OCI-LY7 (cell line): ENCODE measurements at regions not wholly inside any gene's neighbourhood (a gene's known extent, or its start where the extent isn't known, plus 50 kb on each side); places are given as distances from the start of the nearest gene placed in this dataset.

Experiments used
- BruUV-seq: library from RNA; stranded (reverse); fragments of 400-500 nt; replicated peaks from 2 replicates; lab custom pipeline; 2021; lab: Mats Ljungman, UMichigan
- CTCF ChIA-PET: fragments of 300-600 bp; sonication (Branson Sonifier 250); formaldehyde crosslinking; loops from one replicate; lab custom pipeline; 2022; ENCODE audit warnings: antibody characterized with exemption; ENCODE audit not compliant: unreplicated experiment; lab: Charles Lee
- POLR2A ChIA-PET: fragments of 300-600 bp; sonication (Branson Sonifier 250); formaldehyde crosslinking; loops from one replicate; lab custom pipeline; 2022; ENCODE audit warnings: antibody characterized with exemption; lab: Charles Lee
- DNase-seq: peaks from one replicate; pipeline ENCODE4 v3.0.0-alpha.2; 2015; ENCODE audit warnings: low spot score
- H2AFZ ChIP-seq: fragments of 200-600 bp; sonication (generic), shearing (Covaris generic); 2 replicates; pipeline ENCODE4 v1.6.1; 2014; ENCODE audit warnings: mild to moderate bottlenecking, antibody characterized with exemption, low read length, moderate library complexity
- H3K27ac ChIP-seq: fragments of 200-600 bp; sonication (generic); 2 replicates; pipeline ENCODE4 v1.5.1; 2014; ENCODE audit warnings: mixed run types, low read depth, mild to moderate bottlenecking, moderate library complexity, low read length, inconsistent platforms; ENCODE audit not compliant: poor library complexity, severe bottlenecking
- H3K36me3 ChIP-seq: fragments of 200-600 bp; sonication (generic); 2 replicates; pipeline ENCODE4 v1.6.1; 2014; ENCODE audit warnings: mild to moderate bottlenecking, antibody characterized with exemption, low read length, moderate library complexity, mixed read lengths; ENCODE audit not compliant: insufficient read depth
- H3K4me1 ChIP-seq: fragments of 200-600 bp; sonication (generic); 2 replicates; pipeline ENCODE4 v1.5.1; 2014; ENCODE audit warnings: mild to moderate bottlenecking, low read length; ENCODE audit not compliant: insufficient read depth, poor library complexity, severe bottlenecking
- H3K4me2 ChIP-seq: fragments of 200-600 bp; sonication (generic); 2 replicates; pipeline ENCODE4 v1.6.1; 2014; ENCODE audit warnings: mild to moderate bottlenecking, low read length
- H3K4me3 ChIP-seq: fragments of 200-600 bp; sonication (generic); 2 replicates; pipeline ENCODE4 v1.5.1; 2014; ENCODE audit warnings: mild to moderate bottlenecking, low read depth, low read length; ENCODE audit not compliant: poor library complexity, severe bottlenecking
- H3K79me2 ChIP-seq: fragments of 200-600 bp; sonication (generic); 2 replicates; pipeline ENCODE4 v1.6.1; 2016; ENCODE audit warnings: low read depth, mild to moderate bottlenecking, low read length, moderate library complexity, mixed read lengths; ENCODE audit not compliant: insufficient read depth
- H3K9me2 ChIP-seq: fragments of 200-600 bp; sonication (generic); 2 replicates; pipeline ENCODE4 v1.6.1; 2016; ENCODE audit warnings: mild to moderate bottlenecking, low read length, mixed read lengths; ENCODE audit not compliant: insufficient read depth
- H3K9me3 ChIP-seq: fragments of 200-600 bp; sonication (generic); 2 replicates; pipeline ENCODE4 v1.6.1; 2014; ENCODE audit warnings: mild to moderate bottlenecking, mixed run types, low read length, mixed read lengths
- H4K20me1 ChIP-seq: fragments of 200-600 bp; sonication (generic); 2 replicates; pipeline ENCODE4 v1.6.1; 2014; ENCODE audit warnings: mild to moderate bottlenecking, antibody characterized with exemption, low read length, moderate library complexity, mixed read lengths; ENCODE audit not compliant: insufficient read depth
- EZH2phosphoT487 ChIP-seq: fragments of 200-600 bp; sonication (generic); IDR thresholded peaks from 2 replicates; pipeline ENCODE4 v1.6.1; 2018; ENCODE audit warnings: low read depth, borderline replicate concordance, mild to moderate bottlenecking, mixed run types, antibody characterized with exemption, low read length, moderate library complexity, mixed read lengths
- intact Hi-C: fragments of 100-400 bp; cut with micrococcal nuclease; formaldehyde crosslinking; loops from one replicate; pipeline ENCODE4 v1.10.0; 2022; ENCODE audit not compliant: unreplicated experiment
- TF ChIP-seq, protein P1 (sequence below): fragments of 200-600 bp; sonication (generic); conservative IDR thresholded peaks from 2 replicates; pipeline ENCODE4 v1.5.1; 2014; ENCODE audit warnings: mild to moderate bottlenecking, antibody characterized with exemption, low read length, moderate library complexity, mixed read lengths

DNA sequence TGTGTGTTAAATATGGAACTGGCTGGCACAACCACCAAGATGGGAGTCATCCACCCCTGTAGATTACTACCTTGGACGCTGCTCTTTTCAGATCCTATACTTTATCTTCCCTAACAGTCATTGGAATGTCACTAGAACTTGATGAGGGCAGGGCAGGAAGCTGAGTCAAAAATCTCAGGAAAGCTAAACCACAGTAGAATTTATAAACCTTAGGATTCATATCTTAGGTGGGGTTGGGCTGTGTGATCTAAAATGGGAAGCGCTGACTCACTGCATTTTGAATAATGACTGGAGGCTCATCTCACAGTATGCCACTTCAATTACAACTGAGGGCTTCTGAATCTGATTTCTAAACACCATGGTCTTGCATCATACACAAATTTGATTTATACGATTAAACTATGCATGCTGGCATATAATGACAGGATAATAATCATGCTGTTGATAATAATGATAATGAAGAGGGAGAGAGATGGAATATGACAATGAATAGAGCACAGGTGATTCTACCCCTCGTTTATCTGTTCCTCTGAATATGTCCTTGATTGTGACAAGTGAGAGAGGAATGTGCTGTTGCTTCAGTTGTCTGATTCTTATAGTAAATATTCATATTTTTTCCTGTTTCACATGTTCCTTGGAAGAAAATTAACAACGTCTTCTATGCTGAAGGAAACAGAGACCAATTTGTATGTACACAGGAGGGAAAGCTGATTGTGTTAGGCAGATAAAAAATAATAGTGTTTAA, 270.3 kb upstream of the HS3ST1 start:
- Histone ChIP-seq H3K36me3 (no peaks in the 10 kb centered on the region), H3K79me2 (no peaks in the 10 kb centered on the region), H3K9me3 (no peaks in the 10 kb centered on the region), H3K27ac (no peak overlapping the region), H2AFZ (no peak overlapping the region), H3K4me1 (no peaks in the 10 kb centered on the region), H3K4me2 (no peak overlapping the region), H4K20me1 (no peaks in the 10 kb centered on the region), H3K4me3 (no peak overlapping the region), H3K9me2 (no peaks in the 10 kb centered on the region)
- no peak for TF ChIP-seq EZH2phosphoT487
- TF ChIP-seq, protein P1, sequence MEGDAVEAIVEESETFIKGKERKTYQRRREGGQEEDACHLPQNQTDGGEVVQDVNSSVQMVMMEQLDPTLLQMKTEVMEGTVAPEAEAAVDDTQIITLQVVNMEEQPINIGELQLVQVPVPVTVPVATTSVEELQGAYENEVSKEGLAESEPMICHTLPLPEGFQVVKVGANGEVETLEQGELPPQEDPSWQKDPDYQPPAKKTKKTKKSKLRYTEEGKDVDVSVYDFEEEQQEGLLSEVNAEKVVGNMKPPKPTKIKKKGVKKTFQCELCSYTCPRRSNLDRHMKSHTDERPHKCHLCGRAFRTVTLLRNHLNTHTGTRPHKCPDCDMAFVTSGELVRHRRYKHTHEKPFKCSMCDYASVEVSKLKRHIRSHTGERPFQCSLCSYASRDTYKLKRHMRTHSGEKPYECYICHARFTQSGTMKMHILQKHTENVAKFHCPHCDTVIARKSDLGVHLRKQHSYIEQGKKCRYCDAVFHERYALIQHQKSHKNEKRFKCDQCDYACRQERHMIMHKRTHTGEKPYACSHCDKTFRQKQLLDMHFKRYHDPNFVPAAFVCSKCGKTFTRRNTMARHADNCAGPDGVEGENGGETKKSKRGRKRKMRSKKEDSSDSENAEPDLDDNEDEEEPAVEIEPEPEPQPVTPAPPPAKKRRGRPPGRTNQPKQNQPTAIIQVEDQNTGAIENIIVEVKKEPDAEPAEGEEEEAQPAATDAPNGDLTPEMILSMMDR, result no peak
- intact Hi-C loops, result no loop called here
- ChIA-PET POLR2A (interaction anchor here (0.7 kb wide), 1 partner anchor 32 kb away, joined by 4 read pairs; no protein-coding TSS in a partner anchor), CTCF (no interaction called here)
- no TSS peak for BruUV-seq
- DNase-seq, result no peak

DNA sequence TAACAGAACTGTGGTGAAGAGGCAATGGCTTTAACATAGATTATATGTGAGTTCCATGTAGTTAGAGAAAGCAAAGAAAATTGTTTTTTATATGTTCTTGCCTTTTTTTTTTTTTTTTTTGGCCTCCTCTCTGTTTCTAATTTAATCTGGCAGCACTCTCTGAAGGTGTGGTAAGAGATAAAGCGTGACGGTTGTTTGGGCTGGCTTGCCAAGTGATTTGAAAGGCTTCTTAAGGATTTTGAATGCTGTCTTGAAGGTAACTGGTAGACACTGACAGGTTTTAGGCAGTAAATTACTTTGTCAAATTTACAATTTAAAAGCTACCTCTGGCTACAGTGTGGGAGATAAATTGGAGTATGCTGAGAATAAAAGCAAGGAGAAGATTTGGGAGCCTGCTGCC, 269.3 kb upstream of the HS3ST1 start:
- Histone ChIP-seq H3K36me3 (no peaks in the 10 kb centered on the region), H2AFZ (no peak overlapping the region), H4K20me1 (no peaks in the 10 kb centered on the region), H3K27ac (no peak overlapping the region), H3K4me2 (no peak overlapping the region), H3K4me3 (no peak overlapping the region), H3K4me1 (no peaks in the 10 kb centered on the region), H3K9me3 (no peaks in the 10 kb centered on the region), H3K9me2 (no peaks in the 10 kb centered on the region), H3K79me2 (no peaks in the 10 kb centered on the region)
- CTCF ChIA-PET, result no interaction called here
- BruUV-seq, result no TSS peak
- intact Hi-C loops, result no loop called here
- TF ChIP-seq EZH2phosphoT487, result no peak
- POLR2A ChIA-PET, result interaction anchor here (0.7 kb wide), 2 partner anchors 31 to 55 kb away, joined by 4 to 6 read pairs; no protein-coding TSS in a partner anchor
- DNase-seq, result no peak

DNA sequence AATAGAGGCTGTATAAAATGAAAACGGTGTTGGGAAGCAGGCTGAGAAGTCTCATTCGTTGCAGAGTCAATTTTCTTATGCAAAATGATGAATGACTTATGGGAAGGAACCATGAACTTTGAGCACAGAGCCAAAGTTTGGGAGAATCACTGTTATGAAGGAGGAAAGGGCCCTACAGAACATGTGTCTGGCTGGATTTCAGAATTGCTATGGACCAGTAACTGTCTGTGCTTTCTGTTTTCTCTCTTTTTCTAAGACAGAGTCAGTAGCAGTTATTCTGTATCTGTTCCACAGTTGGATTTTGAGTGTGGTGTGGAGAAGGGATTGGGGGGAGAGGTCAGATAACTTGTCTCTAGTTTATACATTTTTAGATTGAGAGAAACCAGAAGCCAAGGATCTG, 265.0 kb upstream of the HS3ST1 start:
- no peak for TF ChIP-seq EZH2phosphoT487
- TF ChIP-seq, protein P1, result no peak
- no peak overlapping the region for H2AFZ ChIP-seq
- no peak overlapping the region for H3K4me3 ChIP-seq
- H3K27ac ChIP-seq, result no peak overlapping the region
- H3K9me3 ChIP-seq, result no peaks in the 10 kb centered on the region
- no TSS peak for BruUV-seq
- POLR2A ChIA-PET, result no interaction called here
- no peak overlapping the region for H3K4me2 ChIP-seq
- intact Hi-C loops, result no loop called here
- no peaks in the 10 kb centered on the region for H4K20me1 ChIP-seq
- no peaks in the 10 kb centered on the region for H3K79me2 ChIP-seq
- no peaks in the 10 kb centered on the region for H3K9me2 ChIP-seq
- CTCF ChIA-PET, result no interaction called here
- DNase-seq, result no peak
- H3K4me1 ChIP-seq, result no peaks in the 10 kb centered on the region
- H3K36me3 ChIP-seq, result no peaks in the 10 kb centered on the region
